Endodermal cell (in vitro differentiated cells): ENCODE measurements at regions not wholly inside any gene's neighbourhood (a gene's known extent, or its start where the extent isn't known, plus 50 kb on each side); places are given as distances from the start of the nearest gene placed in this dataset.
A peak's percentile ranks its signal among the peaks of the same experiment; 100 is the strongest.

Source experiments
- DNase-seq: peaks from one replicate; pipeline ENCODE4 v3.0.0-alpha.2; 2017
- H3K27ac ChIP-seq: 2 replicates; pipeline ENCODE4 v1.5.1; 2013; ENCODE audit warnings: mild to moderate bottlenecking, low read depth, low read length, moderate library complexity
- H3K27me3 ChIP-seq: 2 replicates; pipeline ENCODE4 v1.6.1; 2013; ENCODE audit warnings: mild to moderate bottlenecking, low read length, moderate library complexity; ENCODE audit not compliant: insufficient read depth, control insufficient read depth, poor library complexity, severe bottlenecking
- H3K36me3 ChIP-seq: 2 replicates; pipeline ENCODE4 v1.7.0; 2013; ENCODE audit warnings: mild to moderate bottlenecking, low read length, moderate library complexity; ENCODE audit not compliant: control insufficient read depth, insufficient read depth
- H3K4me1 ChIP-seq: one replicate; pipeline ENCODE4 v1.7.0; 2013; ENCODE audit warnings: low read length; ENCODE audit not compliant: control insufficient read depth, insufficient read depth
- H3K4me3 ChIP-seq: 2 replicates; pipeline ENCODE4 v1.5.1; 2013; ENCODE audit warnings: mild to moderate bottlenecking, low read length, moderate library complexity
- H3K9ac ChIP-seq: 2 replicates; pipeline ENCODE4 v1.6.1; 2013; ENCODE audit warnings: mild to moderate bottlenecking, low read length, moderate library complexity; ENCODE audit not compliant: poor library complexity, severe bottlenecking; ENCODE audit errors: extremely low read depth
- H3K9me3 ChIP-seq: 2 replicates; pipeline ENCODE4 v1.6.1; 2013; ENCODE audit warnings: mild to moderate bottlenecking, low read length, moderate library complexity; ENCODE audit not compliant: control insufficient read depth
- H3K27ac Mint-ChIP-seq: 2 replicates; pipeline ENCODE4 v1.8.0; 2020; ENCODE audit warnings: mixed read lengths
- H3K27me3 Mint-ChIP-seq: 2 replicates; pipeline ENCODE4 v1.8.0; 2021; ENCODE audit warnings: mild to moderate bottlenecking, mixed read lengths; ENCODE audit not compliant: insufficient read depth
- H3K36me3 Mint-ChIP-seq: 2 replicates; pipeline ENCODE4 v1.8.0; 2020; ENCODE audit warnings: low read depth, mixed read lengths
- H3K4me1 Mint-ChIP-seq: 2 replicates; pipeline ENCODE4 v1.8.0; 2020; ENCODE audit warnings: mixed read lengths
- H3K4me3 Mint-ChIP-seq: 2 replicates; pipeline ENCODE4 v1.8.0; 2020; ENCODE audit warnings: mild to moderate bottlenecking, moderate library complexity, mixed read lengths
- H3K9me3 Mint-ChIP-seq: 2 replicates; pipeline ENCODE4 v1.8.0; 2020; ENCODE audit warnings: mild to moderate bottlenecking, mixed read lengths
- CTCF ChIP-seq: fragments of 200-600 bp; sonication (generic); conservative IDR thresholded peaks from 2 replicates; pipeline ENCODE4 v1.5.0; 2021; ENCODE audit warnings: antibody characterized with exemption, mild to moderate bottlenecking
- WGBS, 2 experiments: methylation state at CpG; one replicate each; pipeline versions ENCODE4 v1.1.5 to v1.1.7; 2013; ENCODE audit warnings: missing lambda C conversion rate in 2 of 2, mixed read lengths in 1 of 2; ENCODE audit not compliant: insufficient coverage in 1 of 2, insufficient read length in 1 of 2; 5-methylcytosine and 5-hydroxymethylcytosine counted together

DNA sequence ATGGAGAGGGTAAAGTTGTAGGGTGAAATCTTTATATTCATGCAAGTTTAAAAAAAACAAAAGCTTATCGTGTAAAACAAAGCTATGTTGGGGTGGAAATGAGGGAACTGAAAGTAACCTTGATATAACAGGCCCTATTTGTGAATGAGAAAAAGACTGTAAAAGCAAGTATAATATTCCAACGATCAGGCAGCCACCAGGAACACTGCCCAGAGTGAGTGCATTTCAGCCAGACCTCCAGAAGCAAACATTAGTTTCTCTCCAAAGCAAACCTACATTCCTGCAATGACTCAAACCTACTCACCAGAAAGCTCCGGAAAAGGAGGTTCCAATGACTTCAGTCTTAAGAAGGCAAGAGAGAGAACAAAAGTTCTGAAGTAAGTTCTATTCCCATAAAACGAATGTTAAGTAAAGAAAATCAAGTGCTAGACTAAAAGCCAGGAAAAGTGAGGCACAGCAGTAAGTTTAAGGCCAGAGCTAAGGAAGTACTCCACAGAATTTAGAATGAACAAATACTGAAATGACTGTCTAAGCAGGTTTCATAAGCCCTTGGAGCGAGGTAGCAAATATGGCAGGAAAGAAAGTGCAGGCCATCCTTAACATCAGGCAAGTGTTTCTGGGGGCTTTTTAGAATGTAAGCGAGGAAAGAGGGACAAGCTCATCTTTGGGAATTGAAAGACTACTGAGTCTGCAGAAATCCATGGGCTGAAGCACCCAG lies 493.1 kb downstream of the XPNPEP1 start:
- peaks cover 47% of the 10 kb centered on the region for H3K4me1 Mint-ChIP-seq
- no peak overlapping the region for H3K9ac ChIP-seq
- no peak overlapping the region for H3K27ac ChIP-seq
- 74 to 90% methylated on average over 4 to 6 of the region's 6 CpGs for WGBS, 2 experiments
- H3K36me3 Mint-ChIP-seq, result no peaks in the 10 kb centered on the region
- no peak overlapping the region for H3K4me3 ChIP-seq
- H3K27ac Mint-ChIP-seq, result no peak overlapping the region
- TF ChIP-seq CTCF, result no peak
- H3K27me3 Mint-ChIP-seq, result no peaks in the 10 kb centered on the region
- H3K4me1 ChIP-seq, result no peaks in the 10 kb centered on the region
- no peaks in the 10 kb centered on the region for H3K36me3 ChIP-seq
- no peaks in the 10 kb centered on the region for H3K9me3 Mint-ChIP-seq
- H3K4me3 Mint-ChIP-seq, result no peak overlapping the region
- no peak for DNase-seq
- H3K9me3 ChIP-seq, result no peaks in the 10 kb centered on the region
- no peaks in the 10 kb centered on the region for H3K27me3 ChIP-seq

DNA sequence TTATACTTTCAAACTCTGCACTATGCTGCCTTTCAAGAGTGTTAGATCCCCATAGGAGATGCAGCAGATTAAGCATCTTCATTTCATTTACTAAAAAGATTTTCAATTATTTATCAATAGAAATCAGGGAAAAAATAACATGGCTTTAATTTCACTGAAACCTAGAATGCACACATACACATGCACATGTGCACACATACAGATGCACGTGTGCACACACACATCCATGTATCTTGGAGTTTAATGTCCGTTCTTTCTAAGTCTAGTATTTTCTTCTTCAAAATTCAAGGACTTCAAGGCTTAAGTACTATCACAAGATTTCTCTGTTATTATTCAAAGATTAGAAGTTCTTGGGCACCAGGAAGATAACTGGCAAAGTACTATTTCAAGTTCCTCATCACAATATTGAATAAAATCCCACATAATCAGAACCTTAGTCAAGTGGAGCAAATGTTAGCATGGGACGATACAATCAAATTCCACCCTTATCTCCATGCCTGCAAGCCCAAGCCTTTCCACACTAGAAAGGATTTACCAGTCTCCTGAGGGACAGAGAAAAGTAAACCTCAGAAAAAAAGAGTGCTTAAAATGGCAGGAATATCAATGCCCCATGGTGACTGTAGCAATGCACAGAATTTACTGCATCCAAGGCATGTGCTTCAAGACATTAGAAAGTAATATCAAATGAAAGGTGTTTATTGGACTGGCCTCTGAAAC lies 494.4 kb downstream of the XPNPEP1 start:
- Histone ChIP-seq H3K36me3 (no peaks in the 10 kb centered on the region), H3K4me1 (no peaks in the 10 kb centered on the region)
- no peak for TF ChIP-seq CTCF

DNA sequence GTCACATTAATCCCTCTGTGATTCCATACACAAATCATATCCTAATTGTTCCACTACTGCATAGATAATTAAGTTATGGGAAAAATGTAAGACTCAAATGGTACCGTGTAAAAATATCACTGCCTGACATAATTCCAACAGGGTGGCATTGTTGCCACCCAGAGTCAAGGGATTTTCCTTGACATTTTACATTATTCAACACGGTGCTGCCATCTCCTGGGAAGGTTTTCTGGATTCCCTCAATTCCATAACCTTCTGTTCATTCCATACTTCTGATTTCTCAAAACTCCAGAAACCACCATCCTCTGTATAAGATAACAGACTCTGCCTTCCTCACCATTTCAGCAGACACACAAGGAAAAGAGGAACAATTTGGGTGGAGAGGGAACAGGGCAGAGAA lies 495.9 kb downstream of the XPNPEP1 start:
- Mint-ChIP-seq H3K27ac (no peak overlapping the region), H3K4me1 (peaks cover 44% of the 10 kb centered on the region), H3K9me3 (no peaks in the 10 kb centered on the region), H3K27me3 (no peaks in the 10 kb centered on the region), H3K36me3 (no peaks in the 10 kb centered on the region), H3K4me3 (no peak overlapping the region)
- WGBS, 2 experiments, result 70 to 92% methylated on average over 2 of the region's 2 CpGs
- Histone ChIP-seq H3K4me1 (no peaks in the 10 kb centered on the region), H3K27ac (no peak overlapping the region), H3K9me3 (no peaks in the 10 kb centered on the region), H3K9ac (no peak overlapping the region), H3K27me3 (no peaks in the 10 kb centered on the region), H3K4me3 (no peak overlapping the region), H3K36me3 (no peaks in the 10 kb centered on the region)
- peak; percentile 65 for TF ChIP-seq CTCF
- no peak for DNase-seq

More for the DNA sequence above, 494.4 kb downstream of the XPNPEP1 start:
- H3K27me3 Mint-ChIP-seq, result no peaks in the 10 kb centered on the region
- no peak overlapping the region for H3K4me3 ChIP-seq
- no peaks in the 10 kb centered on the region for H3K9me3 ChIP-seq
- H3K27ac ChIP-seq, result no peak overlapping the region
- WGBS, 2 experiments, result 68 to 92% methylated on average over 2 to 3 of the region's 3 CpGs
- H3K4me1 Mint-ChIP-seq, result peaks cover 47% of the 10 kb centered on the region
- no peaks in the 10 kb centered on the region for H3K27me3 ChIP-seq
- no peak overlapping the region for H3K4me3 Mint-ChIP-seq
- H3K27ac Mint-ChIP-seq, result no peak overlapping the region
- no peak for DNase-seq
- no peak overlapping the region for H3K9ac ChIP-seq
- H3K9me3 Mint-ChIP-seq, result no peaks in the 10 kb centered on the region
- no peaks in the 10 kb centered on the region for H3K36me3 Mint-ChIP-seq
